ENCODE measurements at regions not wholly inside any gene's neighbourhood (a gene's known extent, or its start where the extent isn't known, plus 50 kb on each side); places are given as distances from the start of the nearest gene placed in this dataset.

DNA sequence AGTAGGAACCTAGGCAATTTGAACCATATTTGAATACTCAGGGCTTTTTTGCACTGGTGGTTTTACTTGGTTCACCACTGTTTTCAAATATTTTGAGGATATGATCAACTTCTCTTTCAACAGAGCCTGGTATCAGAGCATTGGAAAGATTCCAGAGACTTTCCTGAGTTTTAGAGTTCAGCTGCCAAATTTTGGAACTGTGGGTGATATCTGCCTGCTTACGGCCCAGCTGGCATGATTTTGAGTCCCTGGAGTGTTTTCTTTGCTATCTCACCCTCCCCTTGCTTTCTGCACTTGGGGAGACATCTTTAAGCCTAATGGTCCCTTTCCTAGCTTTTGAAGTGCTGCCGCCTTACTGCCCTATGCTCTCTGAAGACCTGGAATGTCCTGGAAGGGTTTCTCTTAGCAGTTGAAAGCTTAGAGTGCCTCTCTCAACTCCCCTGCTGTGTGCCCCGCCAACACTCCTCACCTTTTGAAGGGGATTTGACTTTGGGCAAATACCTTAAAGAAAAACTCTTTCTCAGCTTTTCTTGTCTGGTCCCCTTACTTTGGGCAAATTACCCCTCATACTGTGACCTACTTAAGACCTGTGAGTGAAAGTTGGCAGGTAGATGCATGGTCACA, 539.1 kb downstream of the MFSD1 start:
- TF ChIP-seq, protein P1, sequence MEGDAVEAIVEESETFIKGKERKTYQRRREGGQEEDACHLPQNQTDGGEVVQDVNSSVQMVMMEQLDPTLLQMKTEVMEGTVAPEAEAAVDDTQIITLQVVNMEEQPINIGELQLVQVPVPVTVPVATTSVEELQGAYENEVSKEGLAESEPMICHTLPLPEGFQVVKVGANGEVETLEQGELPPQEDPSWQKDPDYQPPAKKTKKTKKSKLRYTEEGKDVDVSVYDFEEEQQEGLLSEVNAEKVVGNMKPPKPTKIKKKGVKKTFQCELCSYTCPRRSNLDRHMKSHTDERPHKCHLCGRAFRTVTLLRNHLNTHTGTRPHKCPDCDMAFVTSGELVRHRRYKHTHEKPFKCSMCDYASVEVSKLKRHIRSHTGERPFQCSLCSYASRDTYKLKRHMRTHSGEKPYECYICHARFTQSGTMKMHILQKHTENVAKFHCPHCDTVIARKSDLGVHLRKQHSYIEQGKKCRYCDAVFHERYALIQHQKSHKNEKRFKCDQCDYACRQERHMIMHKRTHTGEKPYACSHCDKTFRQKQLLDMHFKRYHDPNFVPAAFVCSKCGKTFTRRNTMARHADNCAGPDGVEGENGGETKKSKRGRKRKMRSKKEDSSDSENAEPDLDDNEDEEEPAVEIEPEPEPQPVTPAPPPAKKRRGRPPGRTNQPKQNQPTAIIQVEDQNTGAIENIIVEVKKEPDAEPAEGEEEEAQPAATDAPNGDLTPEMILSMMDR (IDR thresholded peaks at IDR 0.05; ENCODE audit: insufficient read depth, low read length, poor library complexity, severe bottlenecking): no peak
- no peak for TF ChIP-seq EZH2phosphoT487 (conservative IDR thresholded peaks at IDR 0.05; ENCODE audit: low read length)

Data from SU-DHL-6 (cell line).